ENCODE measurements at regions not wholly inside any gene's neighbourhood (a gene's known extent, or its start where the extent isn't known, plus 50 kb on each side); places are given as distances from the start of the nearest gene placed in this dataset.

GRCh38 chr14:34257505-34257904 lies 204.5 kb downstream of the SPTSSA start:
- H4K20me1 ChIP-seq (ENCODE audit: control insufficient read depth, insufficient read depth, low read depth, low read length) = no peaks in the 10 kb centered on the region
- TF ChIP-seq CTCF (IDR thresholded peaks at IDR 0.05; ENCODE audit: low read depth, low read length, poor library complexity, severe bottlenecking) (no peak), EZH2phosphoT487 (IDR thresholded peaks at IDR 0.05; ENCODE audit: borderline replicate concordance, low read length) (no peak)

DNA sequence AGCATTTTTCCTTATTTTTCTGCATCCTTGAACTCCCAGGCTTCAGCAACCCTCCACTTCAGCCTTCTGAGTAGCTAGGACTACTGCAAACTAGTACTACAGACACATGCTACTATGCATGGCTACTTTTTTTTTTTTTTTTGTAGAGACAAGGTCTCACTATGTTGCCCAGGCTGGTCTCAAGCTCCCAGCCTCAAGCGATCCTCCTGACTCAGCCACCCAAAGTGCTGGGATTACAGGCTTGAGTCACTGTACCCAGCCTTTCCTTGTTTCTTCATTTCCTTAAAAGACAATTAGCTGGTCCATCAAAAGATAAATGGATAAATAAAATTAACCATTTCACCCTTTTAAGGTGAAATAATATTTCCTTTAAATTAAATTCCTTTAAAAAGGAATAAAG lies 205.8 kb downstream of the SPTSSA start:
- Histone ChIP-seq H3K9me3 (ENCODE audit: control insufficient read depth, insufficient read depth, low read length) (no peaks in the 10 kb centered on the region), H3K4me3 (ENCODE audit: low read length) (no peak overlapping the region), H3K4me1 (ENCODE audit: control insufficient read depth, low read length) (no peaks in the 10 kb centered on the region), H3K79me2 (ENCODE audit: control insufficient read depth, low read length) (no peaks in the 10 kb centered on the region), H4K20me1 (ENCODE audit: control insufficient read depth, insufficient read depth, low read depth, low read length) (no peaks in the 10 kb centered on the region), H3K27ac (ENCODE audit: low read depth, low read length) (no peak overlapping the region), H3K27me3 (ENCODE audit: control insufficient read depth, low read length) (no peaks in the 10 kb centered on the region), H3K36me3 (ENCODE audit: control insufficient read depth, low read length) (no peaks in the 10 kb centered on the region), H3K4me2 (ENCODE audit: low read length) (no peak overlapping the region), H3K9me2 (replicated peaks; ENCODE audit: control insufficient read depth, low read length) (no peaks in the 10 kb centered on the region), H3F3A (ENCODE audit: control insufficient read depth, insufficient read depth) (no peaks in the 10 kb centered on the region)
- TF ChIP-seq EZH2phosphoT487 (IDR thresholded peaks at IDR 0.05; ENCODE audit: borderline replicate concordance, low read length) (no peak), CTCF (IDR thresholded peaks at IDR 0.05; ENCODE audit: low read depth, low read length, poor library complexity, severe bottlenecking) (no peak)

More at GRCh38 chr14:34257505-34257904, 204.5 kb downstream of the SPTSSA start:
- Histone ChIP-seq H3K9me2 (replicated peaks; ENCODE audit: control insufficient read depth, low read length) (no peaks in the 10 kb centered on the region), H3K4me1 (ENCODE audit: control insufficient read depth, low read length) (no peaks in the 10 kb centered on the region), H3K27me3 (ENCODE audit: control insufficient read depth, low read length) (no peaks in the 10 kb centered on the region), H3K4me3 (ENCODE audit: low read length) (no peak overlapping the region), H3K79me2 (ENCODE audit: control insufficient read depth, low read length) (no peaks in the 10 kb centered on the region), H3F3A (ENCODE audit: control insufficient read depth, insufficient read depth) (no peaks in the 10 kb centered on the region), H3K9me3 (ENCODE audit: control insufficient read depth, insufficient read depth, low read length) (no peaks in the 10 kb centered on the region), H3K27ac (ENCODE audit: low read depth, low read length) (no peak overlapping the region), H3K4me2 (ENCODE audit: low read length) (no peak overlapping the region), H3K36me3 (ENCODE audit: control insufficient read depth, low read length) (no peaks in the 10 kb centered on the region)

DNA sequence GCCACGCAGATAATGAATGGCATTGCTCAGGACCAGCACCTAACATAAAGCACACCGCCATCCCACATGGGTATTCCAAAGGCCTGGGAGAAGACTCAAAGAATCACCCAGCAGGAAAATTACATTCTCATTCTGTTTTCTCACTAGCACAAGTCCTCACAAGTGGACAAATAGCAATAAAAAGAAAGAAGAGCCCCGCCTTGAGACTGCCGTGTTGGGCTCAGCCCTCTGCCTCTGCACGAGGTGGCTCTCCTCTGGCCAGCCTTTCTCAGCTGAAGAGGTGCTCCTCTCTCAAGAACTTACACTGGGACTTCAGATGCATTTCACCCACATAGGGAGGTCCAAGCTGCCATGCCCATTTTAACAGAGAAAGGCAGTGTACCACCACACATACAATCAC lies 207.5 kb downstream of the SPTSSA start:
- Histone ChIP-seq H3F3A (ENCODE audit: control insufficient read depth, insufficient read depth) (no peaks in the 10 kb centered on the region), H3K9me3 (ENCODE audit: control insufficient read depth, insufficient read depth, low read length) (no peaks in the 10 kb centered on the region), H3K79me2 (ENCODE audit: control insufficient read depth, low read length) (no peaks in the 10 kb centered on the region), H3K4me1 (ENCODE audit: control insufficient read depth, low read length) (no peaks in the 10 kb centered on the region), H4K20me1 (ENCODE audit: control insufficient read depth, insufficient read depth, low read depth, low read length) (no peaks in the 10 kb centered on the region), H3K4me3 (ENCODE audit: low read length) (no peak overlapping the region), H3K36me3 (ENCODE audit: control insufficient read depth, low read length) (no peaks in the 10 kb centered on the region), H3K9me2 (replicated peaks; ENCODE audit: control insufficient read depth, low read length) (no peaks in the 10 kb centered on the region), H3K27me3 (ENCODE audit: control insufficient read depth, low read length) (no peaks in the 10 kb centered on the region), H3K27ac (ENCODE audit: low read depth, low read length) (no peak overlapping the region), H3K4me2 (ENCODE audit: low read length) (no peak overlapping the region)
- no peak for TF ChIP-seq EZH2phosphoT487 (IDR thresholded peaks at IDR 0.05; ENCODE audit: borderline replicate concordance, low read length)
- no peak for TF ChIP-seq CTCF (IDR thresholded peaks at IDR 0.05; ENCODE audit: low read depth, low read length, poor library complexity, severe bottlenecking)

DNA sequence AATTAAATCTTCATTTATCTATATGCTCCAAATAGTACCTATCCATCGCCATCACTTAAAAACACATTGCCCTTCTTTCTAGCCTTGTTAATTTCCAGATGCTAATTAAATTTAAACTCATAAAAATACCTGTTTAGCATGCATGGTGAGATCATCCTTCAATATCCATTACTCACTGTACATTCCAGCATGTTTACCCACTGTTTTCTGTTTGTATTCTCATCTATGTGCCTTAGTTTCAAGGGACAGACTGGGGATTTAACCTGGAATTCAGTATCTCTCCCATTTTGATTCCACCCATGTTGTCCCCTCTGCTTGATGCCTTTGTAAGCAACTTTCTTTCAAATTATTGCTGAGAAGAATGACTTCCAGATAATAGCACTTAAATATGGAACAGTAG lies 208.0 kb downstream of the SPTSSA start:
- no peaks in the 10 kb centered on the region for H3K79me2 ChIP-seq (ENCODE audit: control insufficient read depth, low read length)
- no peak overlapping the region for H3K27ac ChIP-seq (ENCODE audit: low read depth, low read length)
- H3K36me3 ChIP-seq (ENCODE audit: control insufficient read depth, low read length) = no peaks in the 10 kb centered on the region
- H4K20me1 ChIP-seq (ENCODE audit: control insufficient read depth, insufficient read depth, low read depth, low read length) = no peaks in the 10 kb centered on the region
- H3K9me2 ChIP-seq (replicated peaks; ENCODE audit: control insufficient read depth, low read length) = no peaks in the 10 kb centered on the region
- H3F3A ChIP-seq (ENCODE audit: control insufficient read depth, insufficient read depth) = no peaks in the 10 kb centered on the region
- no peaks in the 10 kb centered on the region for H3K27me3 ChIP-seq (ENCODE audit: control insufficient read depth, low read length)
- H3K4me1 ChIP-seq (ENCODE audit: control insufficient read depth, low read length) = no peaks in the 10 kb centered on the region
- no peaks in the 10 kb centered on the region for H3K9me3 ChIP-seq (ENCODE audit: control insufficient read depth, insufficient read depth, low read length)
- no peak for TF ChIP-seq EZH2phosphoT487 (IDR thresholded peaks at IDR 0.05; ENCODE audit: borderline replicate concordance, low read length)
- no peak for TF ChIP-seq CTCF (IDR thresholded peaks at IDR 0.05; ENCODE audit: low read depth, low read length, poor library complexity, severe bottlenecking)
- H3K4me3 ChIP-seq (ENCODE audit: low read length) = no peak overlapping the region
- H3K4me2 ChIP-seq (ENCODE audit: low read length) = no peak overlapping the region
